ENCODE measurements at regions not wholly inside any gene's neighbourhood (a gene's known extent, or its start where the extent isn't known, plus 50 kb on each side); places are given as distances from the start of the nearest gene placed in this dataset.

DNA sequence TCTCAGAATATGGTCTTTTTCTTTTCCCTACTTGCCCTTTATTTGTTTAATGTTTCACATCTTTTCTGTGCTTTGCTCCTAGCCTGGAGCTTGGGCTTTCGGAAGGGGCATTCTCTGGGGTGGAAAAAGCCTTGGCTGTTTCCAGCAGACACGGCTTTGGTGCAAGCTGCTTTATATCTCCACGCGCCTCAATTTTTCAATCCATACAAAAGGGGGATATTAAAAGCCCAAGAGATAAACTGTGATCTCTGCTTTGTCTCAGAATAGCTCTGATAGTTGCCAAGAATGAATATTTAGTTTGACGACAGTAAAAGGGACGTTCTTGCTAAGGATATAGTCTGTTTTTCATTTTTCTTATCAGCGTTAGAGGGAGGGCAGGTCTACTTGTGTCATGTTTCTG, 194.0 kb upstream of the KIRREL3 start:
- ChIA-PET CTCF (no interaction called here), POLR2A (no interaction called here), SMC1A (ENCODE audit: uncharacterized antibody, unreplicated experiment) (no interaction called here), RAD21 (ENCODE audit: unreplicated experiment) (no interaction called here)
- Histone ChIP-seq H3K27me3 (replicated peaks in 1 of 2; ENCODE audit: control insufficient read depth in 2 of 2, insufficient read depth in 2 of 2, low read length in 1 of 2) (no peaks in the 10 kb centered on the region), H3K9ac (ENCODE audit: control insufficient read depth, insufficient read depth, low read length) (no peak overlapping the region), H4K20me1 (ENCODE audit: control insufficient read depth, insufficient read depth) (no peaks in the 10 kb centered on the region), H3K9me3 (replicated peaks; ENCODE audit: control insufficient read depth, insufficient read depth, low read length) (no peaks in the 10 kb centered on the region), H3K4me2 (ENCODE audit: control insufficient read depth, insufficient read depth) (no peak overlapping the region), H3K4me1 (ENCODE audit: control insufficient read depth, insufficient read depth, low read length) (no peaks in the 10 kb centered on the region), H3K36me3 (ENCODE audit: control insufficient read depth in 2 of 2, insufficient read depth in 2 of 2, low read length in 1 of 2) (no peaks in the 10 kb centered on the region), H3K4me3 (no peak overlapping the region), H3K79me2 (ENCODE audit: control insufficient read depth, insufficient read depth, low read length) (no peaks in the 10 kb centered on the region), H2AFZ (ENCODE audit: control insufficient read depth, low read depth, low read length) (no peak overlapping the region), H3K27ac (ENCODE audit: control insufficient read depth, insufficient read depth) (no peak overlapping the region)
- ATAC-seq = no peak
- no peak for TF ChIP-seq POLR2A (IDR thresholded peaks at IDR 0.05; ENCODE audit: low read depth, low read length)
- TF ChIP-seq KAT2A (conservative IDR thresholded peaks at IDR 0.05; ENCODE audit: control insufficient read depth, low read depth, low read length) = no peak
- no peak for TF ChIP-seq CHD2 (IDR thresholded peaks at IDR 0.05; ENCODE audit: borderline replicate concordance, low read depth, low read length)
- TF ChIP-seq BHLHE40 (IDR thresholded peaks at IDR 0.05; ENCODE audit: borderline replicate concordance in 1 of 2, low read depth in 2 of 2, low read length in 1 of 2) = no peak
- no peak for TF ChIP-seq IKZF2 (IDR thresholded peaks at IDR 0.05)
- TF ChIP-seq MTA2 (IDR thresholded peaks at IDR 0.05; ENCODE audit: low read depth) = no peak
- TF ChIP-seq, protein P1, sequence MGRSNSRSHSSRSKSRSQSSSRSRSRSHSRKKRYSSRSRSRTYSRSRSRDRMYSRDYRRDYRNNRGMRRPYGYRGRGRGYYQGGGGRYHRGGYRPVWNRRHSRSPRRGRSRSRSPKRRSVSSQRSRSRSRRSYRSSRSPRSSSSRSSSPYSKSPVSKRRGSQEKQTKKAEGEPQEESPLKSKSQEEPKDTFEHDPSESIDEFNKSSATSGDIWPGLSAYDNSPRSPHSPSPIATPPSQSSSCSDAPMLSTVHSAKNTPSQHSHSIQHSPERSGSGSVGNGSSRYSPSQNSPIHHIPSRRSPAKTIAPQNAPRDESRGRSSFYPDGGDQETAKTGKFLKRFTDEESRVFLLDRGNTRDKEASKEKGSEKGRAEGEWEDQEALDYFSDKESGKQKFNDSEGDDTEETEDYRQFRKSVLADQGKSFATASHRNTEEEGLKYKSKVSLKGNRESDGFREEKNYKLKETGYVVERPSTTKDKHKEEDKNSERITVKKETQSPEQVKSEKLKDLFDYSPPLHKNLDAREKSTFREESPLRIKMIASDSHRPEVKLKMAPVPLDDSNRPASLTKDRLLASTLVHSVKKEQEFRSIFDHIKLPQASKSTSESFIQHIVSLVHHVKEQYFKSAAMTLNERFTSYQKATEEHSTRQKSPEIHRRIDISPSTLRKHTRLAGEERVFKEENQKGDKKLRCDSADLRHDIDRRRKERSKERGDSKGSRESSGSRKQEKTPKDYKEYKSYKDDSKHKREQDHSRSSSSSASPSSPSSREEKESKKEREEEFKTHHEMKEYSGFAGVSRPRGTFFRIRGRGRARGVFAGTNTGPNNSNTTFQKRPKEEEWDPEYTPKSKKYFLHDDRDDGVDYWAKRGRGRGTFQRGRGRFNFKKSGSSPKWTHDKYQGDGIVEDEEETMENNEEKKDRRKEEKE (IDR thresholded peaks at IDR 0.05) = no peak
- no peak for TF ChIP-seq BCL11A (IDR thresholded peaks at IDR 0.05; ENCODE audit: low read depth, low read length)
- TF ChIP-seq FOXM1 (IDR thresholded peaks at IDR 0.05; ENCODE audit: low read depth, low read length) = no peak
- TF ChIP-seq, protein P2, sequence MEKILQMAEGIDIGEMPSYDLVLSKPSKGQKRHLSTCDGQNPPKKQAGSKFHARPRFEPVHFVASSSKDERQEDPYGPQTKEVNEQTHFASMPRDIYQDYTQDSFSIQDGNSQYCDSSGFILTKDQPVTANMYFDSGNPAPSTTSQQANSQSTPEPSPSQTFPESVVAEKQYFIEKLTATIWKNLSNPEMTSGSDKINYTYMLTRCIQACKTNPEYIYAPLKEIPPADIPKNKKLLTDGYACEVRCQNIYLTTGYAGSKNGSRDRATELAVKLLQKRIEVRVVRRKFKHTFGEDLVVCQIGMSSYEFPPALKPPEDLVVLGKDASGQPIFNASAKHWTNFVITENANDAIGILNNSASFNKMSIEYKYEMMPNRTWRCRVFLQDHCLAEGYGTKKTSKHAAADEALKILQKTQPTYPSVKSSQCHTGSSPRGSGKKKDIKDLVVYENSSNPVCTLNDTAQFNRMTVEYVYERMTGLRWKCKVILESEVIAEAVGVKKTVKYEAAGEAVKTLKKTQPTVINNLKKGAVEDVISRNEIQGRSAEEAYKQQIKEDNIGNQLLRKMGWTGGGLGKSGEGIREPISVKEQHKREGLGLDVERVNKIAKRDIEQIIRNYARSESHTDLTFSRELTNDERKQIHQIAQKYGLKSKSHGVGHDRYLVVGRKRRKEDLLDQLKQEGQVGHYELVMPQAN (conservative IDR thresholded peaks at IDR 0.05) = no peak
- TF ChIP-seq ZNF274 (IDR thresholded peaks at IDR 0.05; ENCODE audit: insufficient read depth, insufficient read length) = no peak
- no peak for DNase-seq (ENCODE audit: low read depth, low spot score)
- WGBS (ENCODE audit: insufficient coverage, insufficient replicate concordance, low lambda C conversion rate, missing lambda C conversion rate) = 36% methylated on average over 7 of the region's 7 CpGs
- in situ Hi-C loops (cut with MboI) (no loop called here), intact Hi-C loops (cut with micrococcal nuclease; ENCODE audit: unreplicated experiment) (no loop called here)
- no TSS peak for BruUV-seq (replicated peaks)
- no peak for FAIRE-seq

Data from GM12878 (cell line).